ENCODE measurements at regions not wholly inside any gene's neighbourhood (a gene's known extent, or its start where the extent isn't known, plus 50 kb on each side); places are given as distances from the start of the nearest gene placed in this dataset.

DNA sequence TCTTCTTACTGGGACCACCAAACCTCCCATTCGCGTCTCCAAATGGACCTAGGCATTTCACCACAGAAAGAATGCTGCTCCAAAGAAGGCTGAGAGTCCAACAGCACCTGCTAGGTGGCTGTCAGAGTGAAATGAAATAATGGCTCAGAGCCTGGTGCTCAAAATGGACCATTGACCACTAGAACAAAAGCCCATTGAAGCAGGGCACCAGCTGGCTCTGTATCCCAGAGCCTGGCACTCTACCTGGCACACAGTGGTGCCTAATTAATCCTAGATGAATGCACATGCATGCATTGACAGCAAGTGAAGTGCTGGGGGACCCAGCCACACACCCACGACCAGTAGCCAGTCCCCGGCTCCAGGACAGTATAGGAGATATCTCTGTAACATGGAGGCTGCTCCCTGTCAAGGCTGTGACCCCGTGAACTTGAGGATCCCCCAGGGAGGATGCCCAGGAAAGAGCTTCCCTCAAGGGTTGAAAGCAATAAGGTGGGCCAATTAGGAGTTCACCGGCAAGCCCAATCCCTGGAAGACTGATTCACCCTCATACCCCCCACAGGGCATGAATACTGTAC is 261.3 kb downstream of the TNS1 start:
- no peak overlapping the region for H3K4me3 ChIP-seq (replicated peaks in 1 of 3; ENCODE audit: low read depth in 2 of 3, low read length in 3 of 3)
- H3K4me2 ChIP-seq (replicated peaks; ENCODE audit: extremely low read depth, low read length, poor library complexity, severe bottlenecking): no peak overlapping the region
- H4K20me1 ChIP-seq (ENCODE audit: insufficient read depth, low read length): no peaks in the 10 kb centered on the region
- no peaks in the 10 kb centered on the region for H3K9me3 ChIP-seq (replicated peaks in 1 of 2; ENCODE audit: control insufficient read depth in 1 of 2, insufficient read depth in 1 of 2, low read length in 2 of 2)
- no peak for DNase-seq
- WGBS (ENCODE audit: insufficient coverage): 100% methylated on average over 5 of the region's 6 CpGs
- TF ChIP-seq, protein P1, sequence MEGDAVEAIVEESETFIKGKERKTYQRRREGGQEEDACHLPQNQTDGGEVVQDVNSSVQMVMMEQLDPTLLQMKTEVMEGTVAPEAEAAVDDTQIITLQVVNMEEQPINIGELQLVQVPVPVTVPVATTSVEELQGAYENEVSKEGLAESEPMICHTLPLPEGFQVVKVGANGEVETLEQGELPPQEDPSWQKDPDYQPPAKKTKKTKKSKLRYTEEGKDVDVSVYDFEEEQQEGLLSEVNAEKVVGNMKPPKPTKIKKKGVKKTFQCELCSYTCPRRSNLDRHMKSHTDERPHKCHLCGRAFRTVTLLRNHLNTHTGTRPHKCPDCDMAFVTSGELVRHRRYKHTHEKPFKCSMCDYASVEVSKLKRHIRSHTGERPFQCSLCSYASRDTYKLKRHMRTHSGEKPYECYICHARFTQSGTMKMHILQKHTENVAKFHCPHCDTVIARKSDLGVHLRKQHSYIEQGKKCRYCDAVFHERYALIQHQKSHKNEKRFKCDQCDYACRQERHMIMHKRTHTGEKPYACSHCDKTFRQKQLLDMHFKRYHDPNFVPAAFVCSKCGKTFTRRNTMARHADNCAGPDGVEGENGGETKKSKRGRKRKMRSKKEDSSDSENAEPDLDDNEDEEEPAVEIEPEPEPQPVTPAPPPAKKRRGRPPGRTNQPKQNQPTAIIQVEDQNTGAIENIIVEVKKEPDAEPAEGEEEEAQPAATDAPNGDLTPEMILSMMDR (IDR thresholded peaks at IDR 0.05): no peak
- Mint-ChIP-seq H3K27me3 (ENCODE audit: low read depth in 3 of 3) (peaks cover 0 to 4% (median 4%) of the 10 kb centered on the region in 3 donors), H3K27ac (no peak overlapping the region), H3K9me3 (peaks cover 0 to 4% (median 0%) of the 10 kb centered on the region in 7 donors), H3K4me1 (peaks cover 18% of the 10 kb centered on the region), H3K36me3 (no peaks in the 10 kb centered on the region), H3K4me3 (no peak overlapping the region)
- intact Hi-C loops (cut with micrococcal nuclease): no loop called here
- H2AFZ ChIP-seq (ENCODE audit: insufficient read depth, low read depth, low read length, poor library complexity, severe bottlenecking): no peak overlapping the region
- H3K79me2 ChIP-seq (ENCODE audit: insufficient read depth, low read length): no peaks in the 10 kb centered on the region
- H3K27ac ChIP-seq (ENCODE audit: low read depth in 1 of 2, low read length in 2 of 2): no peak overlapping the region
- H3K27me3 ChIP-seq (ENCODE audit: control insufficient read depth in 2 of 2, insufficient read depth in 2 of 2, low read length in 2 of 2): no peaks in the 10 kb centered on the region
- H3K9ac ChIP-seq (ENCODE audit: insufficient read depth, low read length, poor library complexity, severe bottlenecking): no peak overlapping the region
- no peaks in the 10 kb centered on the region for H3K36me3 ChIP-seq (replicated peaks in 1 of 2; ENCODE audit: control insufficient read depth in 1 of 2, insufficient read depth in 2 of 2, low read length in 2 of 2)
- peaks cover 11% of the 10 kb centered on the region in 2 donors for H3K4me1 ChIP-seq (ENCODE audit: control insufficient read depth in 1 of 2, insufficient read depth in 2 of 2, low read length in 2 of 2)

DNA sequence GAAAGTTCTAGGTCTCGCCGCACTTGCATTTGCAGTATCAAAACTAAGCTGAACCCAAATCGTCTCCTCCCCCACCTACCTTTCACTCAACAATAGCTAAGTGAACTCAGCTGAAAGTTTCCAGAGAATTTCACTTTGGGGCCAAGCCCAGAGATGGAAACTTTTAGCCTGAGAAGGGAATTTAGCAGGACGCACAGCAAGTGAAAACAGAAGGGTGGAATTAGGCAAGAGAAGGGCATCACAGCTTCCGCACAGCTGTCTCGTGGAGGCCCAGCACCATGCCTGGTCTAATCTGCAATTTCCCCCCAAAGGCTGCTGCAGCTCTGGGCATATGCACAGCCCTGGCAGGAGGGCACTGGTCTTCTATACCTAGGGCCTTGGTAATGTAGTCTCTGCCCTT is 262.0 kb downstream of the TNS1 start:
- H3K4me1 Mint-ChIP-seq: peaks cover 18% of the 10 kb centered on the region
- H3K9ac ChIP-seq (ENCODE audit: insufficient read depth, low read length, poor library complexity, severe bottlenecking): no peak overlapping the region
- H3K4me3 Mint-ChIP-seq: no peak overlapping the region
- H4K20me1 ChIP-seq (ENCODE audit: insufficient read depth, low read length): no peaks in the 10 kb centered on the region
- H3K36me3 Mint-ChIP-seq: no peaks in the 10 kb centered on the region
- H3K4me2 ChIP-seq (replicated peaks; ENCODE audit: extremely low read depth, low read length, poor library complexity, severe bottlenecking): no peak overlapping the region
- H3K79me2 ChIP-seq (ENCODE audit: insufficient read depth, low read length): no peaks in the 10 kb centered on the region
- H3K9me3 Mint-ChIP-seq: peaks cover 0 to 4% (median 0%) of the 10 kb centered on the region in 7 donors
- intact Hi-C loops (cut with micrococcal nuclease): no loop called here
- no peaks in the 10 kb centered on the region for H3K36me3 ChIP-seq (replicated peaks in 1 of 2; ENCODE audit: control insufficient read depth in 1 of 2, insufficient read depth in 2 of 2, low read length in 2 of 2)
- H3K4me1 ChIP-seq (ENCODE audit: control insufficient read depth in 1 of 2, insufficient read depth in 2 of 2, low read length in 2 of 2): peaks cover 11% of the 10 kb centered on the region in 2 donors
- H3K27ac ChIP-seq (ENCODE audit: low read depth in 1 of 2, low read length in 2 of 2): no peak overlapping the region
- peaks cover 0 to 4% (median 4%) of the 10 kb centered on the region in 3 donors for H3K27me3 Mint-ChIP-seq (ENCODE audit: low read depth in 3 of 3)
- no peak for DNase-seq
- H3K9me3 ChIP-seq (replicated peaks in 1 of 2; ENCODE audit: control insufficient read depth in 1 of 2, insufficient read depth in 1 of 2, low read length in 2 of 2): no peaks in the 10 kb centered on the region
- no peak overlapping the region for H3K27ac Mint-ChIP-seq
- no peaks in the 10 kb centered on the region for H3K27me3 ChIP-seq (ENCODE audit: control insufficient read depth in 2 of 2, insufficient read depth in 2 of 2, low read length in 2 of 2)
- TF ChIP-seq, protein P1 (IDR thresholded peaks at IDR 0.05): no peak
- no peak overlapping the region for H2AFZ ChIP-seq (ENCODE audit: insufficient read depth, low read depth, low read length, poor library complexity, severe bottlenecking)
- WGBS (ENCODE audit: insufficient coverage): 69% methylated on average over 6 of the region's 6 CpGs
- no peak overlapping the region for H3K4me3 ChIP-seq (replicated peaks in 1 of 3; ENCODE audit: low read depth in 2 of 3, low read length in 3 of 3)

Measured in CD14-positive monocyte (primary cell).